HuH-7.5 (cell line): ENCODE measurements at regions not wholly inside any gene's neighbourhood (a gene's known extent, or its start where the extent isn't known, plus 50 kb on each side); places are given as distances from the start of the nearest gene placed in this dataset.

Source experiments
- DNase-seq: peaks from one replicate; pipeline ENCODE4 v3.0.0; 2011; ENCODE audit warnings: low spot score

DNA sequence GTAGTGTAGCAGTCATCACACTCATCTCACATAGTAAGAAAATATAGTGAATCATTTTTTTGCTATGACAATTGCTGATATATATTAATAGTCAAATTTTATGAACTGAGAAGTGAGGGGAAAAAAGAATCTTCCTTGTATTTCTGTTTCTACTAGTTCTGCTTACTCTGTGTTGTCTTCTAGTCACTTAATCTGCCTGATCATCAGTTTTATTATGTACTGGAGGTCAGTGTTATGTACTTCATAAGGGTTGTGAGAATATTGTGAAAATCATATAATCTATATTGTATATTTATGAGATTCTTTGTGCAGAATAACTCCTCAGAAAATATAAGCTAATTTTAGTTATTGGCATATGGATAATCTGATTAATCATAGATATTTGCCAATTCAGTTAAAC lies 546.9 kb upstream of the RIOK2 start:
- DNase-seq, result no peak

DNA sequence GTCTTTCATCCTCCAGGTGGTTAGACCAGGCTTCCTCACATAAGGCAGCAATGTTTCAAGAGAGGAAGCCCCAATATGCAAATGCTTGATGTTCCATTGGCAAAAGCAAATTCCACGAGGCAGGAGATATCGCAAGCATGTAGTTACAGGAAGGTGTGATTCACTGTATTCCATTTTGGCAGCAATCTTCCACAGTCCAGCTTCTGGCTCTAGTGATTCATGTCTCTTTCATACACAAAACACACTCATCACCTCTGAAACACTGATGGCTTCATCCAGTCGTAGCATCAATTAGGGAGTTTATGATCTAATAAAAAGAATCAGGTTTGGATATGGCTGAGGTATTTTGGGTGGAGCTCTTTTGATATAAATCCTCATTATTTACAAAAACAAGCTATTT lies 552.2 kb upstream of the RIOK2 start:
- DNase-seq, result no peak

DNA sequence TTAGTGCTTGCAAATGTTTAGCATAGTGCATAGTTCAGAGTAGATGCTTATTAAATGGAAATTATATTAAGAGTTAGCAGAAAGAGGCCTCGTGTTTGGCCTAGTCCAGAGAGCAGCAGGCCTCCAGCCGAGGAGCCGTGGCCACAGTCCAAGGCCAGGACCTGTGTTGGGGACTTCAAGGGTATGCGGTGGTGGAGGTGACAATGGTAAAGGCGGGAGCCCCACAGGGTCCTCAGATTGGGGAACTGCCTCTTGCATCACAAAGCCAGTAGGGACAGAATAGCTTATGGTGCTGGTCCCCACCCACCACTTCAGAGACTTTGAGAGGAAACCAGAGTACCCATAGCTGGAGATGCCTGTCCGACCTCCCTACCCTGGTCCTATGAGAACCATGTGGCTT lies 554.6 kb upstream of the RIOK2 start:
- no peak for DNase-seq

DNA sequence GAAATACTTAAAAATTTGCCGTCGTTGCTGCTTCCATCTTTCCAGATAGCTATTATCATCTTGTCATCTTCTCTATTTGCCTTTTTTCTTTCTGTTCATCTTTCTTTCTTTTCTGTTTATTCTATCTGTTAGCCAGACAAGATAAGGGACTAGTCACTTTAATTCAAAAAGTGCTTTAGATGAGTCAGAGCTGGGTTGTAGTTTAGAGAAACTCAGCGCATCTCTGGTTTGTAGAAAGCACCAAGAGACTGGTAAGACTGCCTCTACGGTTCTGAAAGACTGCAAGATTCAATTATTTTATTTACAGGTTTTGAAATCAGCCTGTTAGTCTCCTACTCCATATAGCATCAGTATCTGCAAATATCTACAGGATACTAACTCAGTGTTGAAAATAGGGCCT lies 562.8 kb upstream of the RIOK2 start:
- DNase-seq, result no peak

DNA sequence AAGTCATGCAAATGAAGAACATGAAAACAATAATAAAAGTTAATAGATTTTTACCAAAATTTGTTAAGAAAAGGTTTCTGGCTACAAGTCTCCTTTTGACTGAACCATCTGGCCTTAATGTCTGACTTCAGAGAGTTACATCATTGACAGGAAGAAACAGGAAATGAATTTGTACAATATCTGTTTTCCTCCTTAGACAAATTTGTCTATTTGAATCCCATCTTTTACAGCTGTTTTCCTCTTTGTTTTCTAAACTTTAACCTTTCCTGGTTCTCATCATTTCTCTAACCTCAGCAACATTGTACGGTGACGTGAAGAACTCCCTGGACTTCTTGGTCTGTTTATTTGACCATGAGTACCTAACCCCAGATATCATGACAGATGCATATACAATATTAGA lies 567.5 kb upstream of the RIOK2 start:
- DNase-seq, result no peak

DNA sequence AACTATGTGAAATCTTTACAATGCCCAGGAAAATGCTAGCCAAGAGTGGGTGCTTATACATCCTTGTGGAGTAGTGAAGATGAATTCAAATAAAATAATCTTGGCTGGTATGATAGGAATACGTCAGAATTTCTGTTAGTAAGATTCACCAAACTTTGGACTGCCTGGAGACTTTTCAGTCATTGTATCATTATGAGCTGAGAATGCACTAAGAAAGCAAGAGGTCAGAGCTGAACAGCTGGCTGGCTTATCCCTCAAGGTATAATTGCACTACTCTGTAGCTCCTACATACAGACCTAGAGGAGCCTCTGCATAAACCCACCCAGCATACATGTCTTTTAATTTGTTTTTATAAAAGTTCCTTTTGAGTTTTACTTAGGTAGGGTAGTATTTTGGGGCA lies 568.5 kb upstream of the RIOK2 start:
- DNase-seq, result no peak

DNA sequence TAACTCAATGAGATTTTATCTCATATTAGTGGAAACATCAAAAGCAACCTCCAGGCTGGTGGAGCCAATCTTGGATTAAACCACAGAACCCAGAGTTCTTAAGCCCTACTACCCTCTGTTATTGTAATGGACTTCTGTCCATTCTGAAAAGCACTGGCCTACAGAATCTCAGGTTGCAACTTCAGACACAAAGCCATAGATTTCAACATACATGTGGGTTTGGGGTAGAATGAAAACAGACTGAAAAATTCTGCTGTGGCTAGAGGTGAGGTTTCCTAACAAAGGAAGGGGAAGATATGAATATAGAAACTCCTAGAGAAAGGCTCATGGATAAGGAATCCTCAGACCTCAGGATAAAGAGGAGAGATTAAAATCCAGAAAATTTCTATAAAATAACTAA lies 569.8 kb upstream of the RIOK2 start:
- no peak for DNase-seq

DNA sequence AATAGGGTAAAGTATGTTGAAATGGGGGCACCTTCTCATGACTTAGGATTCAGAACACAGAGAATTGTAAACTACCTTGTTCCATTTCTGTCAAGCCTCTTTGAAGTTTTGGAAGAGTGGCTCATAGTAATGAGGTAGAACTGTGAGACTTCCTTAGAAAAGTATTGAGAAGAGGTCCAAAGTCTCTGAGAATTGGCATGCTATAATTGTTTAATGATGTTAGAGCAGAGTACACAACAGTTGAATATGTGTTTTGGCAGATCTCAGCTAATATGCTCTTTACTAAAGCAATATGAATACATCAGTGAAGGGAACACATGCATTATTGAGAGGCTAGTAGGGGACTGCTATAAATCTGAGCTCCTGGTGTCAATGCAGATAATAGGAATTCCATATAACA lies 579.4 kb upstream of the RIOK2 start:
- no peak for DNase-seq

DNA sequence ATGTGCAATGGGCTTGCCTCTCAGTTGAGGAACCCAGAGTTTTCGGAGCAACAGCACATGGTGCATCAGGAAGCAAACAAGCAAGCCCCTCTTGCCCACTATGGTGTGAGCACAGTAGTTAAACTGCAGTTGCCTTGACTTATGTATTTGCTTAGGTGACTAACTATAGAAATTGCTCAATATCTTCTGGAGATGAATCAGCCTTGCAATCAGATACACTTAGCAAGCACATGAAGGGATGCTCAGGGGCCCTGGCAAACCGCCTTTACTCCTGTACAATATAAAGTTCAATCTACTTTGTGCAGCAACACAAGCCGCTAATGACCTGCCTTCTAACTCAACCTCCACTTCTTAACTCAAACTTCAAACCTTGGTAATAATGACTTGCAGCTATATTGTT lies 581.7 kb upstream of the RIOK2 start:
- no peak for DNase-seq

DNA sequence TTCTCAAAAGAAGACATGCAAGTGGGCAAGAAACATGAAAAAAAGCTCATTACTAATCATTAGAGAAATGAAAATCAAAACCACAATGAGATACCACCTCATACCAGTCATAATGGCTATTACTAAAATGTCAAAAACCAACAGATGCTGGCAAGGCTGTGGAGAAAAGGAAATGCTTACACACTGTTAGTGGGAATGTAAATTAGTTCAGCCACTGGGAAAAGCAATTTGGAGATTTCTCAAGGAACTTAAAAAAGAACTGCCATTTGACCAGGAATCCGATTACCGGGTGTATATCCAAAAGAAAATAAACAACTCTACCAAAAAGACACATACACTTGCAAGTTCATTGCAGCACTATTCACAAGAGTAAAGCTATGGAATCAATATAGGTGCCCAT lies 595.4 kb upstream of the RIOK2 start:
- no peak for DNase-seq

DNA sequence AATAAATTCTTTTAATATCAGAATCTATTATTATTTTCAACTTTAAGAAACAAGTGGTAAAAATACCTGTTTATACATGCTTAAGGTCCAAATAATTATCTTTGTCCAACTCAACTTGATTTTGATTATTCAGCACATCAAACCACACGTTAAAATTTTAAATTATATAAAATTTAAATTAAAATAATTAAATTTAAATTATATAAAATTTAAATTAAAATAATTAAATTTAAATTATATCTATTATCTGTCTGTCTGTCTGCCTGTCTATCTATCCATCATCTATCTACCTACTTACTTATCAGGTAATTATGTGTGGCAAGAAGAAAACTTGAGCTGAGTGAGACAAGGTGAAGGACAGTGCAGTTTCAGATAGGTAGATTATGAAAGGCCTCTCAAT lies 605.3 kb upstream of the RIOK2 start:
- DNase-seq, result no peak

DNA sequence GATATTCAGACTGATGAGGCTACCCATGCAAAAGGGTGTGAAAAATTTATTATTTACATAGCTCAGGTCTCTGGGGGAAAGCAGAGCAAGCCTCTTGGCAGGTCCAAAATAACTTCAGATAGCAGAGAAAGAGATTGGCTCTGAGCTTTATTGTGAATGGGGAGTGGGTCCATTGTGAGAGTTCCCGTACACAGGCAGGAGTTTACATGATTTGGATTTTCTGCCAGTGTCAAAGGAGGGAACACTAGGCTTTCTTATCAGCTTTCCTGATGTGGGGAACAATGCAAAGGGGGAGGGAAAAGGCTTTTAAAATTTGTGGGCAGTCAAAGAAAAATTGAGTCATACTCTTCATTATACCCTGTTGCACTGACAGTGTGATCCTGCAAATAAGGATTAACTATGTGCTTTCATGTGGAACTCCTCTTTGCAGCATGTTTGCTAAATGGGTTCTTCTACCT lies 615.0 kb upstream of the RIOK2 start:
- no peak for DNase-seq

DNA sequence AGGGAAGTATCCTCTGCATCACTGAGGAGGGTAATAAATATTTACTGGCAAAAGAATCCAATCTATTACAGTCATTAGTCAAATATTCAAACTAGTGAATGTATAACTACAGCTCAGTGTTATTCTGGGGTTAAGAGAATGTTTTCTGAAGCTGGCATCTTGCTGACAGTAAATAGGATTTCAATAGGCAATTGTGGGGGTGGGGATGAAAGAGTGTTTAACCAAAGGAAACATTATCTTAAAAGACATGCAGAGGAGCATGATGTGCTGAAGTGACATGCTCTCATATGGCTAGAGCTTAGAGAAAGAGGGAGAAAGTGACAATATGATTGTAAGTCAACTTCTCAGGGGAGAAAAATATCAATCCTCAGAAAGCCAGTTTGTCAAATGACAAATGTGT lies 618.4 kb upstream of the RIOK2 start:
- no peak for DNase-seq

DNA sequence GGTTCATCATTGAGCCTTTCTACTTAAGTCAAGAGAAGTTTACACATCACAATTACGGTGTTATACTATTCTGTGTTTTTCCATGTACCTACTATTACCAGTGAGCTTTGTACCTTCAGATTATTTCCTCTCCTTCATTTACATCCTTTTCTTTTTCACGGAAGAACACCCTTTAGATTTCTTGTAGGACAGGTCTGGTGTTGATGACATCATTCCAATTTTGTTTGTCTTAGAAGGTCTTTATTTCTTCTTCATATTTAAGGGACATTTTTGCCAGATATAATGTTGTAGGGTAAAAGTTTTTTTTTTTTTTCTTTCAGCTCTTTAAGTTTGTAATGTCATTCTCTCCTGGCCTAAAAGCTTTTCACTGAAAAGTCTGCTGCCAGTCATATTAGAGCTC lies 637.1 kb upstream of the RIOK2 start:
- DNase-seq, result no peak

DNA sequence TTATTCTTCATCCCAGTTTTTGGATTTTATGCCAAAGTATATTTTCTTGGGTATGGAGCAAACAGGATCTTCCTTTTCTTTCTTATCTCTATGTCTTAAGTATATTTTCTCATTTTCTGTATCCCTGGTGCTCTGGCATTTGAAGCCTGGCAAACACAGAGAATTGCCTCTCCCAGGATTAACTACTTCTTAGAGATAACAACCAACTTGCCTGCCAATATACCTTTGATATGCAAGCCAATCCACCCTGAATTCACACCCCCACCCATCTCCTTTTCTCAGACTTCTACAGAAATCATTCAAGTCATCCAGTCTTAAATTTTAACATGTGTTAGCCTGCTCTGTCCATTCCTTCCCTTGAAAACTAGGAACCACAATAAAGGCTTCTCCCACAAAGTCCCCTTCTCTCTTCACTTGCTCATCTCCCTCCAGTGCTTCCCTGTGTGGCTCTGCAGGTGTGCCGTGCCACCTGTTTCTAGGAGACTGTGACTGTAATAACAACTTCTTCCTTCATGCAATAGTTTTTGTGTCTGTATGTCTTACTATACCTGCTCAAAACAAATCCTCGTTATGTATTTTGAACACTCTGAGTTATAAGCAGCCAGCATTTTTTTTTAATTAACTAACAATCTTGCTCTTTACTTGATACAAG lies 649.7 kb upstream of the RIOK2 start:
- DNase-seq, result no peak

DNA sequence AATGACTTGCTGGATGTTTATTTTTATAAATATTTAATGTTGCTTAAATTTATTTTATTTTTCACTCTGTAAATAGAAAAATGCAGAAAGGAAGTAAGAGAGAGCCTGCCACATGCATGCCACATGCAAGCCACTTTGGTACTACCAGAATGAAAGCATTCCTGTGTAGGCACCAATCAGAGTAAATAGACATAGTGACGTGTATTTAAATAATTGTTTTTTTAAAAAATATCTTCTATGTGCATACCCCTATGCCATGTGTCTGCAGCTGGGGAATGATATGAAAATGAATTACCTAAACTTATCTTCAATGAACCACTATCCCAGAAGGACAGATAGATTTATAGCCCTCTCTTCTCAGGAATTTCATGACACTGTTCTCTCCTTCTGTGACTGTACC lies 651.5 kb upstream of the RIOK2 start:
- no peak for DNase-seq

DNA sequence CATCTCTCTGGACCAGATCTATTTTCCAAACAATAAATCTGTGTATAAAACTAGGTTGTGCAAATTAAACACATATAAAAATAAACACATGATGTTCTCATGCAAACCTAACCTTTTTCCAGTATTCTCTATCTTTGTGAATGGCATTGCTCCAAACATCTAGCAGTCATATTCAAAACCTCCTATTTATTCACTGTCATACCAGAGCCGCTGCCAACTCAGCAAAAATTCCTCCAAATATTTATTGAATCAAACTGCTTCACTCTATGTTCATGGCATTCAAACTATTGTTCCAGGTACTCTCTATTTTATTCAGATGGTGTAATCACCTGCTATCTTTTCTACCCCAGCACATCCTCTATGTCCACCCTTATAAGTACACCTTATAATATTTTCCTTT lies 652.1 kb upstream of the RIOK2 start:
- no peak for DNase-seq

DNA sequence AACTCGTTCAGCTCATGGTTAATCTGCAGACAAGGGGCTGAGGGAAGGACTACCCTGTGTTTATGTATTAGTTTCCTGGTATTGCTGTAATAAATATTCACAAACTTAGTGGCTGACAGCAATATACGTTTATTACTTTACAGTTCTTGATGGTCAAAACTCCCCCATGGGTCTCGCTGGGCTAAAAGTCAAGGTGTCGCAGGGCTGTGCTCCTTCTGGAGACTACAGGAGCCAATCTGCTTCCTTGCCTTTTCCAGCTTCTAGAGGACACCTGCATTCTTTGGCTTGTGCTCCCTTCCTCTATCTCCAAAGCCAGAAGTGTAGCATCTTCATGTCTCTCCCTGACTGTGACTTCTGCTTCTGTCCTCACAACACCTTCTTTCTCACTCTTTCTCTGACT lies 653.8 kb upstream of the RIOK2 start:
- no peak for DNase-seq

DNA sequence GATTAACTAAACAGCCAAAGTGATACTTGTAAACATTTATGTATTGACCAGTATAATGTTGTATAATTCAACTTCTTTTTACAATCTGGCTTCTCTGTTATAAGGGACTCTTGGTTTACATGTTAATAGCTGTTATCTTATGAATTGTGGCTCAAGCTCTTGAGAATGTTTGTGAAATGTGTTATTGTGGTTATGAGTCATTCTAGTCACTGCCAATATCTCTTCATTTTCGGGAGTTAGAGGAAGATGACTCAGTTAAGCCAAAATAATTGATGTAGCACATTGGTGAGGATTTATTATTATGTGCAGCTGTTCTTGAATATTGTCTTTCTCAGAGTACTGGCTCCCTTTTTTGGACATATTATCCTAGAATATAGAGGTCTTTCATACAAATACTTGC lies 655.2 kb upstream of the RIOK2 start:
- DNase-seq, result no peak

DNA sequence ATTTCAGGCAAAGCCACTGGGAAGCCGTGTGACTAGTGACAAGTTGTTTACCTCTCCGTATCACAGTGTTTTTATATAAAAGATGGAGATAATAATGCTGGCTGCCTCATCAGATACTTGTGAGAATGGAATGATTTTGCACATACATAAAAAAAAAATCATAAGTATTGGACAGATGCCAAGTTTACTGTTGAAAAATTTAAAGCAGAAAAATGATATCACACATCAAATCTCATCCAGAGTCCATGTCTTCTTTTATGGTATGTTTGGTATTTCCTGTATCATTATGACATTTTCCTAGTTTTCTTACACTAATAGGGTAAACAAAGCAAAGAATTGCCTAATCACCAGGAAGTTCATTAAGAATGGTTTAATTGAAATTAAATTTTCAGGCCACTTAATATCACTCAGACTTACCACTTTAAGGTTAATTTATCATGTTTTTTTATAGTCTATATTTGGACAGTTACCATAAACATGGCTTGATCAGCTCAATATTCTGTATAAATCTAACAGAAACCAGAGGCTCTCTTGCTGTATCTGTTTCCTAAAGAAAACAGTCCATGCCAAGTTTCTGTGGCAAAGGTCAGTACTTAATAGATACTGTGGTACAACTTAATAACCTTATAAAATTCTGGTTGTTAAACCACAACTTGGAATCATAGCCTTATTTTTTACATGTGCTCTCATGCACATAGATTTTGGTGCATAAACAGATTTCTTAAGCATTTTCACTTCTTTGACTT lies 656.5 kb upstream of the RIOK2 start:
- no peak for DNase-seq

DNA sequence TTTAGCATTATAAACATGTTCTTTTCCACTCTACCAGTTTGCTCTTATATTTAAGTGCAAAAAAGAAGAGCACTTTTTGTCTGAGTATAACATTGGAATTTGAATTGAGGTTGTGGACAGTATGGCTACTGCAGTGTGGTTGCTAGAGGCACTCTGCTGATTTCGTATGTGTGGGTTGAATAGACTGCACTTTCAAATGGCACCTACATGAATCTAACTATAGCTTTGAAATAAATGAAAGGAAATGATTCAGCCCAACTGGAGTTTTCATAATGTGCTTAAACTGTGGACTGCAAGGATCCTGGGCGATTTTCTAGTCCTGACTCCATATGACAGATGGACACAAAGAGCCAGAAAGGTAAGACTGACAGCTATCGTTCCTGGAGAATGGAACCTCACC lies 657.6 kb upstream of the RIOK2 start:
- no peak for DNase-seq

DNA sequence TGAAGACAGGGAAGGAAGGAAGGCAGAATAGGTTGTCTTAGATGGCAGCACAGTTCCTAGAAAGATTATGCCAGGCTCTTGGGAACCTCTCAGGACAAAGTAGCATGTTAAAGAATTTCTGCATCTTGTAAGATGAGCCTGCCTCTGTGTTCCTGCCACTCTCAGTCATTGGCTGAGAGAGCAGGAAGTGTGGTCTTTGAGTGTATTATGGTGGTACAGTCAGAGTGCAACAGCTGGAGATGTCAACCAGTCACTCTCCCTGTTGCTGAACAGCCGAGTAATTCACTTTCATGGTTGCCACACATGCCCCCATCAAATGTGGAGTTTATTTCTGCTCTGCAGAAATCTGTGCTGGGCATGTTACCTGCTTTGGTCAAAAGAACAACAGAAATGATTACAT lies 659.6 kb upstream of the RIOK2 start:
- no peak for DNase-seq

DNA sequence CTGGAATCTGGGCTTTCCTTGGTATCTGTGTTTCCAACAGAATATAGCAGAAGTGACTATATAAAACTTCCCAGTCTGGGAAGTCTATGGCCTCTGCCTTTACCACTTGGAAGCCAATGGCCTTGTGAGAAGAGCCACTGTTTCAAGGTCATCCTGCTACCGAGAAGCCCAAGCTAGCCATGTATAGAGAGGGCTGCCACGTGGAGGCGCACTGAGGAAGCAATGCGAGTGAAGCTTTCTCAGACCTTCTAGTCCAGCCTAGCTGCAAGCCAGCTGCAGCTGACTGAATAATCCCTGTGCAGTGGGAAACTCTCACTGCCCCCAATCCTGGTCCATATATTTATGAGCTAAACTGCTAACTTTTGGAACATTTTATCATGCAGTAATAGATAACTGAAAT lies 661.8 kb upstream of the RIOK2 start:
- no peak for DNase-seq

DNA sequence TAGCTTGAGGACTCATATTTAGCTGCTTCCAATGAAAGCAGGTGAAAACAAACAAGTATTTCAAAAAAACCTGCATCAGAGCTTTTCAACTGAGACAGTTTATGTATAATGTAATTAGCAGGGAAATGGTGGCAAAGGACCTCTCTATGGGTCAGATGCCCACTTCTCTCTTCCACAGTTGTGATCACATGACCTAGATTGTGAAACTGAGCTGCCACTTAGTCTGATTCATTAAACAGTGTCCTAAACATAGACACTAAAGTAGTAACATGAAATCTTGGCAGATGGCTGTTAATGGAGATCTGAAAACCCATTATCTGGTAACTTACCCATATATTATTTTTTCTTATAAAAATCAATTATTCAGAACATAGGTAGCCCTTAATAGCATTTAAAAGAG lies 663.6 kb upstream of the RIOK2 start:
- no peak for DNase-seq
